GM12878 (cell line): ENCODE measurements at regions not wholly inside any gene's neighbourhood (a gene's known extent, or its start where the extent isn't known, plus 50 kb on each side); places are given as distances from the start of the nearest gene placed in this dataset.

ENCODE experiments used
- ATAC-seq: fragments of 200-7000 bp; cut with Tn5 transposase; 3 replicates; pipeline ENCODE4 v1.9.1; 2020; ENCODE audit warnings: mild to moderate bottlenecking, moderate library complexity
- BruUV-seq: library from RNA; stranded (reverse); fragments of 400-500 nt; replicated peaks from 2 replicates; lab custom pipeline; 2021; lab: Mats Ljungman, UMichigan
- CTCF ChIA-PET: fragments of 300-600 bp; sonication (Branson Sonifier 250); formaldehyde crosslinking; extraction: SDS; loops from one replicate; lab custom pipeline; 2021; ENCODE audit warnings: inconsistent platforms; lab: Yijun Ruan, JAX
- POLR2A ChIA-PET: fragments of 350-600 bp; formaldehyde crosslinking; extraction: SDS; loops from one replicate; lab custom pipeline; 2021; ENCODE audit warnings: inconsistent platforms; lab: Charles Lee
- RAD21 ChIA-PET: fragments of 300-600 bp; sonication (Branson Sonifier 250); formaldehyde crosslinking; loops from one replicate; lab custom pipeline; 2023; ENCODE audit warnings: antibody characterized with exemption; ENCODE audit not compliant: unreplicated experiment; lab: Charles Lee
- SMC1A ChIA-PET: fragments of 300-600 bp; sonication (Branson Sonifier 250); formaldehyde crosslinking; loops from one replicate; lab custom pipeline; 2023; ENCODE audit not compliant: unreplicated experiment, uncharacterized antibody; lab: Charles Lee
- DNase-seq: peaks from one replicate; pipeline ENCODE4 v3.0.0-alpha.2; 2011; ENCODE audit warnings: low read depth, low spot score
- FAIRE-seq: peaks from 3 replicates; lab custom pipeline; 2011; peaks lifted over from hg19 to GRCh38; lab: Jason Lieb, UNC
- H2AFZ ChIP-seq: 2 replicates; pipeline ENCODE4 v1.6.0; 2011; ENCODE audit warnings: low read depth, low read length, control low read depth; ENCODE audit not compliant: control insufficient read depth
- H3K27ac ChIP-seq: 2 replicates; pipeline ENCODE4 v1.5.1; 2011; ENCODE audit warnings: control low read depth; ENCODE audit not compliant: control insufficient read depth, insufficient read depth
- H3K27me3 ChIP-seq, 2 experiments: replicated peaks in 1 of 2; 2 replicates each; pipeline versions ENCODE4 v1.6.0 to v1.6.1; 2011; ENCODE audit warnings: low read length in 1 of 2; ENCODE audit not compliant: control insufficient read depth in 2 of 2, insufficient read depth in 2 of 2
- H3K36me3 ChIP-seq, 2 experiments: 2 replicates each; pipeline ENCODE4 v1.5.1; 2011; ENCODE audit warnings: low read length in 1 of 2; ENCODE audit not compliant: control insufficient read depth in 2 of 2, insufficient read depth in 2 of 2
- H3K4me1 ChIP-seq: 2 replicates; pipeline ENCODE4 v1.6.1; 2011; ENCODE audit warnings: mild to moderate bottlenecking, low read length, moderate library complexity, mixed read lengths; ENCODE audit not compliant: control insufficient read depth, insufficient read depth
- H3K4me2 ChIP-seq: 2 replicates; pipeline ENCODE4 v1.6.0; 2011; ENCODE audit warnings: control low read depth; ENCODE audit not compliant: control insufficient read depth, insufficient read depth
- H3K4me3 ChIP-seq: fragments of 200-600 bp; sonication (generic); 2 replicates; pipeline ENCODE4 v1.5.1; 2016
- H3K79me2 ChIP-seq: 2 replicates; pipeline ENCODE4 v1.6.0; 2011; ENCODE audit warnings: low read length; ENCODE audit not compliant: control insufficient read depth, insufficient read depth
- H3K9ac ChIP-seq: 2 replicates; pipeline ENCODE4 v1.8.0; 2011; ENCODE audit warnings: low read length, control low read depth, mixed read lengths; ENCODE audit not compliant: control insufficient read depth, insufficient read depth
- H3K9me3 ChIP-seq: replicated peaks from 3 replicates; pipeline ENCODE4 v1.5.1; 2011; ENCODE audit warnings: mild to moderate bottlenecking, low read length; ENCODE audit not compliant: control insufficient read depth, insufficient read depth
- H4K20me1 ChIP-seq: 2 replicates; pipeline ENCODE4 v1.6.0; 2011; ENCODE audit not compliant: control insufficient read depth, insufficient read depth
- ATF2 ChIP-seq: IDR thresholded peaks from 2 replicates; pipeline ENCODE4 v1.6.1; 2012; ENCODE audit warnings: low read length, inconsistent platforms
- CBFB ChIP-seq: IDR thresholded peaks from 2 replicates; pipeline ENCODE4 v1.6.1; 2016; ENCODE audit warnings: antibody characterized with exemption, low read depth
- CREB1 ChIP-seq: IDR thresholded peaks from 2 replicates; pipeline ENCODE4 v1.6.1; 2012; ENCODE audit warnings: low read depth, mild to moderate bottlenecking, inconsistent platforms
- CREM ChIP-seq: IDR thresholded peaks from 2 replicates; pipeline ENCODE4 v1.6.1; 2014; ENCODE audit warnings: antibody characterized with exemption, low read depth
- EZH2 ChIP-seq: IDR thresholded peaks from 2 replicates; pipeline ENCODE4 v1.6.1; 2012; ENCODE audit warnings: low read depth, mild to moderate bottlenecking, control low read depth, inconsistent platforms, low read length, borderline replicate concordance; ENCODE audit not compliant: control insufficient read depth
- FOXM1 ChIP-seq: IDR thresholded peaks from 2 replicates; pipeline ENCODE4 v1.6.1; 2012; ENCODE audit warnings: low read depth, mild to moderate bottlenecking, inconsistent platforms, low read length, moderate library complexity
- IRF3 ChIP-seq: fragments of 450-650 bp; IDR thresholded peaks from 2 replicates; pipeline ENCODE4 v1.6.1; 2014; ENCODE audit warnings: mild to moderate bottlenecking
- KLF5 ChIP-seq: fragments of 450-650 bp; IDR thresholded peaks from 2 replicates; pipeline ENCODE4 v1.6.1; 2014; ENCODE audit warnings: mild to moderate bottlenecking; ENCODE audit not compliant: partially characterized antibody
- RAD21 ChIP-seq: IDR thresholded peaks from 2 replicates; pipeline ENCODE4 v1.6.1; 2011; ENCODE audit warnings: mild to moderate bottlenecking, low read depth, low read length, moderate library complexity; ENCODE audit not compliant: insufficient read depth
- RAD51 ChIP-seq: fragments of 450-650 bp; IDR thresholded peaks from 2 replicates; pipeline ENCODE4 v1.6.1; 2016; ENCODE audit warnings: moderate library complexity, mild to moderate bottlenecking, inconsistent platforms
- RB1 ChIP-seq: fragments of 450-650 bp; formaldehyde crosslinking; IDR thresholded peaks from 2 replicates; pipeline ENCODE4 v1.6.1; 2017; ENCODE audit warnings: mild to moderate bottlenecking, borderline replicate concordance
- SPI1 ChIP-seq: IDR thresholded peaks from 2 replicates; pipeline ENCODE4 v1.6.1; 2011; ENCODE audit warnings: low read depth, mild to moderate bottlenecking, low read length, moderate library complexity, borderline replicate concordance; ENCODE audit not compliant: insufficient read depth
- STAT1 ChIP-seq: fragments of 450-650 bp; conservative IDR thresholded peaks from 2 replicates; pipeline ENCODE4 v1.6.1; 2014; ENCODE audit warnings: antibody characterized with exemption, mild to moderate bottlenecking
- TCF12 ChIP-seq: IDR thresholded peaks from 2 replicates; pipeline ENCODE4 v1.6.1; 2011; ENCODE audit warnings: low read depth, mild to moderate bottlenecking, low read length
- ZBED1 ChIP-seq: IDR thresholded peaks from 2 replicates; pipeline ENCODE4 v1.6.1; 2016; ENCODE audit warnings: borderline replicate concordance
- ZNF622 ChIP-seq: fragments of 450-650 bp; IDR thresholded peaks from 2 replicates; pipeline ENCODE4 v1.6.1; 2017; ENCODE audit warnings: mild to moderate bottlenecking, inconsistent platforms
- ZZZ3 ChIP-seq: IDR thresholded peaks from 2 replicates; pipeline ENCODE4 v1.6.1; 2011; ENCODE audit warnings: low read depth; ENCODE audit not compliant: control insufficient read depth, insufficient read length
- WGBS: methylation state at CpG from one replicate; pipeline ENCODE4 v1.1.6; 2016; ENCODE audit warnings: low lambda C conversion rate; ENCODE audit not compliant: insufficient replicate concordance, insufficient coverage; ENCODE audit errors: missing lambda C conversion rate; 5-methylcytosine and 5-hydroxymethylcytosine counted together
- in situ Hi-C: fragments of 300-500 bp; cut with MboI; formaldehyde crosslinking; loops from 9 replicates; pipeline ENCODE4 v1.14.3; 2018; ENCODE audit warnings: mixed read lengths
- intact Hi-C: fragments of 100-400 bp; cut with micrococcal nuclease; formaldehyde crosslinking; loops from one replicate; pipeline ENCODE4 v1.14.2; 2022; ENCODE audit not compliant: unreplicated experiment
- TF ChIP-seq, protein P1 (sequence below): fragments of 450-650 bp; formaldehyde crosslinking; IDR thresholded peaks from 2 replicates; pipeline ENCODE4 v1.4.0; 2022; ENCODE audit warnings: mild to moderate bottlenecking, moderate library complexity

- TF ChIP-seq, protein P1, sequence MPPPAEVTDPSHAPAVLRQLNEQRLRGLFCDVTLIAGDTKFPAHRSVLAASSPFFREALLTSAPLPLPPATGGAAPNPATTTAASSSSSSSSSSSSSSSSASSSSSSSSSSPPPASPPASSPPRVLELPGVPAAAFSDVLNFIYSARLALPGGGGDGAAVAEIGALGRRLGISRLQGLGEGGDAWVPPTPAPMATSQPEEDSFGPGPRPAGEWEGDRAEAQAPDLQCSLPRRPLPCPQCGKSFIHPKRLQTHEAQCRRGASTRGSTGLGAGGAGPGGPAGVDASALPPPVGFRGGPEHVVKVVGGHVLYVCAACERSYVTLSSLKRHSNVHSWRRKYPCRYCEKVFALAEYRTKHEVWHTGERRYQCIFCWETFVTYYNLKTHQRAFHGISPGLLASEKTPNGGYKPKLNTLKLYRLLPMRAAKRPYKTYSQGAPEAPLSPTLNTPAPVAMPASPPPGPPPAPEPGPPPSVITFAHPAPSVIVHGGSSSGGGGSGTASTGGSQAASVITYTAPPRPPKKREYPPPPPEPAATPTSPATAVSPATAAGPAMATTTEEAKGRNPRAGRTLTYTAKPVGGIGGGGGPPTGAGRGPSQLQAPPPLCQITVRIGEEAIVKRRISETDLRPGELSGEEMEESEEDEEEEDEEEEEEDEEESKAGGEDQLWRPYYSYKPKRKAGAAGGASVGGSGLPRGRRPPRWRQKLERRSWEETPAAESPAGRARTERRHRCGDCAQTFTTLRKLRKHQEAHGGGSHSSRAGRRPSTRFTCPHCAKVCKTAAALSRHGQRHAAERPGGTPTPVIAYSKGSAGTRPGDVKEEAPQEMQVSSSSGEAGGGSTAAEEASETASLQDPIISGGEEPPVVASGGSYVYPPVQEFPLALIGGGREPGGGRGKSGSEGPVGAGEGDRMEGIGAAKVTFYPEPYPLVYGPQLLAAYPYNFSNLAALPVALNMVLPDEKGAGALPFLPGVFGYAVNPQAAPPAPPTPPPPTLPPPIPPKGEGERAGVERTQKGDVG (CRISPR knock-in tag), result no peak
- TF ChIP-seq, all 136 proteins: peak for 0
Measured at GRCh38 chr22:48368975-48369525, 1458.6 kb downstream of the BRD1 start (continued).

DNA sequence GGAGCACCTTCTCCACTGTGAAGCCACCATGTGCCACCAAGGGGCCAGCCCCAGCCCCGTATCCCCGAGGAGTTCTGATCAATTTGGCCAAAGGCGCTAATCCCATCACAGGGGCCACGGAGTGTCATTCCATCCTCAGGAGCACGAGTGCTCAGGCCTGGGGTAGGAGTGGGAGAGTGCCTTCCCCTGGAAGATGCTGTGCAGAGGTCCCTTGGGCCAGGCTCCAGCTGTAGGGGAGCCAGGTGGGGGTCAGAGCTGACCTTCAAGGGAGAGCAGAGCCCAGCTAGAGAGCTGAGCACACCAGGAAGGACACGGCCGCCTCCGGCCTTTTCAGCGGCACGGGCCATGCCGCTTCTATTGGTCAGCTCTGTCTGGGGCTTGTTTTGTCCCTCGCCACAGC lies 1459.9 kb downstream of the BRD1 start:
- RAD21 ChIA-PET, result no interaction called here
- Histone ChIP-seq H3K27me3 (no peaks in the 10 kb centered on the region), H3K4me2 (no peak overlapping the region), H3K27ac (no peak overlapping the region), H3K9me3 (no peaks in the 10 kb centered on the region; the same call in 2 of the 3 replicates), H2AFZ (no peak overlapping the region), H3K9ac (no peak overlapping the region), H3K79me2 (no peaks in the 10 kb centered on the region), H3K36me3 (no peaks in the 10 kb centered on the region), H3K4me3 (no peak overlapping the region), H3K4me1 (no peaks in the 10 kb centered on the region), H4K20me1 (no peaks in the 10 kb centered on the region)
- no TSS peak for BruUV-seq
- DNase-seq (no peak), FAIRE-seq (no peak), ATAC-seq (no peak)
- intact Hi-C loops, result no loop called here
- in situ Hi-C loops, result no loop called here
- CTCF ChIA-PET, result no interaction called here
- SMC1A ChIA-PET, result no interaction called here
- POLR2A ChIA-PET, result no interaction called here
- WGBS, result 26% methylated on average over 9 of the region's 12 CpGs
- TF ChIP-seq ATF2, result no peak
- TF ChIP-seq FOXM1, result no peak
- TF ChIP-seq IRF3, result no peak
- TF ChIP-seq ZZZ3, result no peak
- TF ChIP-seq KLF5, result no peak
- TF ChIP-seq CBFB, result no peak
- TF ChIP-seq ZNF622, result no peak
- TF ChIP-seq TCF12, result no peak
- TF ChIP-seq CREM, result no peak
- no peak for TF ChIP-seq ZBED1
- TF ChIP-seq SPI1, result no peak
- TF ChIP-seq STAT1, result no peak
- TF ChIP-seq RB1, result no peak
- no peak for TF ChIP-seq EZH2
- no peak for TF ChIP-seq CREB1
- TF ChIP-seq RAD21, result no peak
- TF ChIP-seq RAD51, result no peak
